ENCODE measurements at regions not wholly inside any gene's neighbourhood (a gene's known extent, or its start where the extent isn't known, plus 50 kb on each side); places are given as distances from the start of the nearest gene placed in this dataset.

GRCh38 chr15:95470997-95471689, 859.4 kb upstream of the NR2F2 start:
- no peak for DNase-seq

DNA sequence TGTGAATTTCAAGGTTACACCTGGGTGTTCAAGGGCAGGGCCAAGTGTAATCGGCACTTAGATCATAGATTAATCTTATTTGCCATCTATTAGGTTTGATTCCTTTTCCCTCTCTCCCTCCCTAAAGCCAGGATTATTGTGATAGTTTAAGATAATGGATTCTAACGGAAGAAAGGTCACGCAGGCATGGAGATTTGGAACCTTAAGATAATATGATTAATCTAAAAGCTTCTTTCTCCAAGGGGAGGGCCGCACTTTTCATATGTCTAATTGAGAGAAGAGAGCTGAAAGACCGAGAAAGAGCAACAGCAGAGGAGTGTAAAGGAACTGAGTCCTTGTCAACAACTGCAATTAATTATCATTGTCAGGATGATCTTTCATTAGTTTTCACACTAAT, 858.8 kb upstream of the NR2F2 start:
- DNase-seq: no peak

GRCh38 chr15:95475067-95475466, 855.4 kb upstream of the NR2F2 start:
- no peak for DNase-seq

GRCh38 chr15:95479308-95479707, 851.2 kb upstream of the NR2F2 start:
- DNase-seq: no peak

GRCh38 chr15:95485367-95485766, 845.1 kb upstream of the NR2F2 start:
- DNase-seq: no peak

GRCh38 chr15:95486224-95486623, 844.3 kb upstream of the NR2F2 start:
- no peak for DNase-seq

DNA sequence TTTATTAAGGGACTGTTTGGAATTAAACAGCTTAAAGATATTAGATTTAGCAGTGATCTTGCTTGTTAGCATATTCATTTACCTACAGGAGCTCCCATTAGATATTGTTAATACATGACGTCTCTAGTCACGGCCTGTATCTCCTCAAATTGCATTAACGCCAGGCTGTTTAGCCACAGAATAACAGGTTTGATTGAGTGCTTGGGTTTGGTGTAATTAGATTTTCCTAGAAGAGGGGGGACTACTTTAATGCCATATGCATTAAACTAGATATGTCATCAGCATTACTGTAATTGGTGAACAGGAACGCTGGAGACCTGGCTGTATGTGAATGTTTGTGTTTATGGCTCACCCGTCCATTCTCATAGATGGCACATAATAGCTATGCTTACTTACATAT, 841.4 kb upstream of the NR2F2 start:
- DNase-seq: no peak

- no peak for DNase-seq
Observed at GRCh38 chr15:95492388-95493070, 838.0 kb upstream of the NR2F2 start.

DNA sequence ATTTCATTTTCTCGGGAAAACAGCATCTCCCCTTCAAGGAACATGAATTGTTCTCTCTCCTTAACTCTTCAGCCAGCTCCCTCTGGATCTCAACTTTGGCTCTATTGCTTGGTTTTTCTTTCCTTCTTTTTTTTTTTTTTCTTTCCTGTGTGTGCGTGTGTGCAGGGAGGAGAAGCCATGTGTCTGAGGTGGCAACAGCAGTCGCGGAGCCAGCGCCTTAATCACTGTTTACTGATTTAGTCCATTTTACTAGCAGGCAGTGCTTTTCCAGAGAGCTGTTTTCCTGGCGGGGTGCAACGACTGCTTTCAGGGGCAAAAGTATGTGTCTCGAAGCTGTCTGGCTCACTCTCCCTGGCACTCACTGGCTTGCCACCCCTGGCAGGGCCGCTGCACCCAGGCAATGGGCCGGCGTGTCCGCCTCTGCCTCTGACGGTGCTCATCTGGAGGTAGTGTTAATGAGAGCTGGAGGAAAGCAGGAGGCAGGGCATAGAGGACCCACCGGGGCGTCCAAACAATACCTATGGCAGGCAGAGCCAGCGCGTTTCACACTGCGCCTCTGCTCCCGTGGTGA, 835.4 kb upstream of the NR2F2 start:
- DNase-seq: peak; percentile 27

DNA sequence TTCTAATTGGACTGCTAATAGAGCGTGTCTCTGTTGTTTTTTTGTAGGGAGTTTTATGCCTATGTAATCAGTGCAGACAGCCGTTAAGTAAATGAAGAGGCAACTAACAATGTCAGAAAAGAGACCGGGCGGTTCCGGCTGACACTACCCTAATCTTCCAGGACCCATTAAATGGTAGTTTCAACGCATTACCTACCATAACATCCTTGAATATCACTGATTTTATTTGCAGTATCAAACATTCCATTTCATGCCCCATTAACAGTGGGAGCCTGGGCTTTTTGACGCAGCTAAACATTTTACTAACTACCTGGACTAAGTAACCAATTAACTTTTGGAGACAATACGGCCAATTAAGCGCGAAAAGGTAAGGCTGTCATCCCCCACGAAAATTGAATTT, 832.9 kb upstream of the NR2F2 start:
- DNase-seq: no peak

DNA sequence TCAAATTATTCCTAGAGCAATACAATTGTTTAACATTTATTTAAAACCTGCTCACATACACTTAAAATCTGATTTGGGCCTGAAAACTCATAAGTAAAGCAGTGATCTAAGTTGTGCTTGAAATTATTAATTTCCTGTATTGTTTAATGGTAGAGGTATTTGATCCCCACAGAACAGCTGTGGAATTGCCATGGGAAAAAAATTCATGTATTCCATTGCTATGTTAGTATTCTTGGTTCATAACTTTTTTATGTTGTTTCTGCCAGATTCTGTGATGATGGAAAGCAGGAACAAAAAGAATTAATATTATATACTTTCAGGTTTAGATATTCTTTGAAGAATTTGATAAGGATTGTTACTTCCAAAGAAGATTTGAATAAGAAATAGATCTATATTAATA, 831.5 kb upstream of the NR2F2 start:
- DNase-seq: no peak

- no peak for DNase-seq
Observed at GRCh38 chr15:95499397-95499796, 831.1 kb upstream of the NR2F2 start.

DNA sequence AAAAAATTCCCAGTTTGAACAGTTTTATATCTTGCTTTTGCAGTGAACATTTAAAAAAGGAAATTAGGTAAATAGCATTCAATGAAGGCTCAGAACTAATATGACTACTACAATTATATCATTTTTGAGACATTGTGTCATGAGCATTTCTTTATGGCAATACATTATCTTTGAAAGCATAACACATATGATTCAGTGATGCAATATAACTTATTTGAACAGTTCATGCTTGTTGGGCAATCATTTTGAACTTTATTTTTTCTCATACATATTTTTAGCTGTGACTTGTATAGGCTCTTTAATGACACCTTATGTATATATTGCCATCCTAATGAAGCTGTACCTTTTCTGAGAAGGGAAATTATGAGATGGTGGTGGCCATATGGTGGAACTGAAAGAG, 828.6 kb upstream of the NR2F2 start:
- DNase-seq: no peak

- no peak for DNase-seq
Observed at GRCh38 chr15:95503107-95503506, 827.4 kb upstream of the NR2F2 start.

DNA sequence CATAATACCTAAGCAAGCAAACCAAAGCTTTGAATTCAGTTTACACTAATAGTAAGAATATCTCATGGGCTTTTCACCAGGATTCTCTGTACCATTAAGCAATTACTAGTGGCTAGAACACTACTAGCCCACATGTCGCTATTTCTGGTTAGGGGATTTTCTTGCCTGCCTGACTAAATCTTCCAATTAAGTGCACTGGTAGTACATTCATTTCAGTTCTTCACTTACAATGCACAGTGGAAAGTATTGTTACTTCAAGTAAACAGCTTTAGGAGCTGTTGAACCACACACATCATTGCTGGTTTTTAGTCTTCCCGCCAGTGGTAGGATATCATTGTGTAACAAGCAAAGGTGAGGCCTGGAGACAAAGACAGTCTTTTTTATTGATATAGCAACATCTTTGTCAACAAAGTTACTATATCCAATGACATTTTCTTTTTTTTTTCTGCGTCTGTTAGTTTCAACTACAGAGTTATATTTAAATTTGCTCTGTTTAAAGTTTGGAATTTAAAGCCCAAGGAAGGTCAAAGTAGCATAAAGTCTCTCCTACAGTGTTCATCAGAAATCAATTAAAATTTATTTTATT, 826.8 kb upstream of the NR2F2 start:
- no peak for DNase-seq

- DNase-seq: no peak
Observed at GRCh38 chr15:95511671-95512070, 818.8 kb upstream of the NR2F2 start.

DNA sequence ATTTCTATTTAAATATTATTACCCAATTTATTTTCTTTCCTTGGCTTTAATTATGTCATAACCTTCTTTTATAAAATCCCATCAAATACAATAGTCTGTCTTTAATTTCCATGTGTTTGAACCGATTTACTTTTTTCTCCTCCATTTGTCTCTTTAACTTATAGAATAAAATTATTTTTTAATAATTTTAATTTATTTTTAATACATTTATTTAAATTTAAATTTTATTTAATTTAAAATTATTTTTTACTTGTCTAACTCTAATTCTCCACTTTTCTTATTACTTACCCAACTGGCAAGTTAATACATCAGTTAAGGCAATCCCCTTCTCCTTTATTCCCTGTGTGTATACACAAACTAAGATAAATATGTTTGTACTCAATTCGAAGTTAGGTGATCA, 817.6 kb upstream of the NR2F2 start:
- DNase-seq: no peak

DNA sequence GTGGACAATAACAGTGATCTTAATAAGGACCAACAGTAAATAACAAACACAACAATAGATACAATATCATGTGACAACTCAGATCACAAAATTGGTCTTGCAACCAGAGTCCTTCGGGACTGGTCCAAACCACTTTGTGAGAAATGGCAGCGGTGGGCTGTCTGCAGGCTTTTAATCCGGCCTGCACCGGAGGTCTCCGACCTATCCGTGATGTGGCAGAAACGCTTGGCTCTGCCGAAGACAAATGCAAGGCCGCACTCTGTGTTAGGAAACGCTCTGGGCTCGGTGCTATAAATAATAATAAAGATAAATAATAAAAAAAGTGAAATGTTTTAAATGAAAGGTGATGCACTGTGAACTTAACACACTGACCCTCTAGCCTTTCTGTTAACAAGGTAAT, 810.6 kb upstream of the NR2F2 start:
- DNase-seq: no peak

DNA sequence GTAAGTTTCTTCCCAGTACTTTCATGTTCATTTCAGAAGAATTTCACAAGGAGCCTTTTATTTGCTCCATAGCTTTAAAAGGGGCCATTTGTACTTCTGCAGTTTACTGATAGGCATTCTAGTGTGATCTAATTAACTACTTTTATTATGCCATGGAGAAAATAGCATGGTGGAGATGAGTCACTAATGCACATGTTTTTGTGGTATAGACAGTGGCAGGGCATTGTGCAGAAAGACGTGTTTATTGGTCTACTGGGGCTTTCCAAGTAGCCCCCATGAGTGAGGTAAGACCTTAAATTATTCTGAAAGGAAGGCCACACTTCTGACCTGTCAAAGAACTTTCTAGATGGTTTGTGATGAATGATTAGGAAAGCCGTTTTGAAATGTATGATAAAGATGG, 810.0 kb upstream of the NR2F2 start:
- DNase-seq: no peak

GRCh38 chr15:95520922-95521321, 809.6 kb upstream of the NR2F2 start:
- no peak for DNase-seq

- DNase-seq: no peak
Observed at GRCh38 chr15:95522533-95522932, 808.0 kb upstream of the NR2F2 start.

DNA sequence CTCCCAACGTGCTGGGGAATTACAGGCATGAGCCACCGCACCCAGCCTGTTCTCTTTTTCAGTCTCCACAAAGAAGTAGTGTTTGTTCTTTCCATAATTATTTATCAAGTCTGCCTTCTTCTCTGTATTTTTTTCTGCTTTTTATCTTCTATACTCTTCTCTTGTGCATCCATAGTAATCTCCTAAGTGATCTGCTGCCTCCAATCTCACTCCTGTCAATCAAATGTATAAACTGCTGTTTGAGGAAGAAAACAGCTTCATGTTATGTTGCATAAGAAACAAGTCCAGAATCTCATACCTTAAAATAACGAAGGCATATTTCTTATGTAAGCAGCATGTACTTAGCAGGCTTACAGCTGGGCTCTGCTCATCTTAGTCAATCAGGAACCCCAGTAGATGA, 801.6 kb upstream of the NR2F2 start:
- DNase-seq: no peak

GRCh38 chr15:95536638-95537037, 793.9 kb upstream of the NR2F2 start:
- DNase-seq: no peak

DNA sequence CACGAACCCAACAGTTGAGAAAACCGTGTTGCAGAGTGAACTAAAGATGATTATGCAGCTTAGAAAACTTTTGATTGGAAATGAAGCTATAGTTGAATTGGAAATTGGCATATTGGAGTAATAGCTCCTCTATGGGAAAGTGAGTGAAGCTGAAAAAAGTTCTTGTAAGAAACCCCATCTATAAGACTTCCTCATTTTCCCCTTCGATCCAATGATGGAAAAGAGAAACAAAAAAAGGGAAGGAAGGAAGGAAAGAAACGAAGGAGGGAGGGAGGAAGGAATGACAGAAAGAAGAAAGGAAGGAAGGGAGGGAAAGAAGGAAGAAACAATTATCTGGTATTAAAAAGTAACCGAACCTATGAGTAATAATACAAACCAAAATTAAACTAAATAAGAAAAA, 791.8 kb upstream of the NR2F2 start:
- no peak for DNase-seq

Measured in NCI-H1092 treated with DMSO at 0.1 percent for 48 hours (cell line).